AG09309 (cell line): ENCODE measurements at regions not wholly inside any gene's neighbourhood (a gene's known extent, or its start where the extent isn't known, plus 50 kb on each side); places are given as distances from the start of the nearest gene placed in this dataset.
"Not testable (repeated sequence)": the region's sequence is repeated elsewhere in the genome, so short reads cannot be mapped to it uniquely, and the experiment has no call there.

Source experiments
- DNase-seq: peaks from one replicate; pipeline ENCODE4 v3.0.0-alpha.2; 2010; ENCODE audit warnings: low read depth
- H3K4me3 ChIP-seq: 2 replicates; pipeline ENCODE4 v1.5.1; 2011; ENCODE audit warnings: mild to moderate bottlenecking, low read depth, low read length, moderate library complexity; ENCODE audit not compliant: control insufficient read depth
- TF ChIP-seq, protein P1 (sequence below): IDR thresholded peaks from 2 replicates; pipeline ENCODE4 v1.5.1; 2011; ENCODE audit warnings: mild to moderate bottlenecking, low read depth, low read length, inconsistent platforms; ENCODE audit not compliant: insufficient read depth, control insufficient read depth; ENCODE audit errors: missing control alignments

DNA sequence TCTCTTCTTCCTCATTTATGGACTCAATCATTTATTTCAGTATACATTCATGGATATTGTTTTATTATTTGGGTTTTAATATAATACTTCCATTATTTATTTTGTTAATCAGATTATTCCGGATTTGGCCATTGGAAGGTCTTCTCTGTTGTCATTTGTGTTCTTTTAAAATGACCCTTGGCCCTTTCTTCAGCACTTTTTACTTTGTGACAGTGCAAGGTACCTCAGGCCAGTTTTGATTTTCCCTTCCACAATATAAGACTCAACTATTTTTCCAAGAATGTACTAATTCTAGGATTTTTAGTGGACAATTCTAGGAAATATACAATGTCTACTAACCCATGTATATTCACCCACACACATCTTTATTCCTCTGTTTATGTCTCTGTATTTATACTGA is 521.4 kb upstream of the FOXG1 start:
- no peak for DNase-seq
- H3K4me3 ChIP-seq, result no peak overlapping the region
- TF ChIP-seq, protein P1, sequence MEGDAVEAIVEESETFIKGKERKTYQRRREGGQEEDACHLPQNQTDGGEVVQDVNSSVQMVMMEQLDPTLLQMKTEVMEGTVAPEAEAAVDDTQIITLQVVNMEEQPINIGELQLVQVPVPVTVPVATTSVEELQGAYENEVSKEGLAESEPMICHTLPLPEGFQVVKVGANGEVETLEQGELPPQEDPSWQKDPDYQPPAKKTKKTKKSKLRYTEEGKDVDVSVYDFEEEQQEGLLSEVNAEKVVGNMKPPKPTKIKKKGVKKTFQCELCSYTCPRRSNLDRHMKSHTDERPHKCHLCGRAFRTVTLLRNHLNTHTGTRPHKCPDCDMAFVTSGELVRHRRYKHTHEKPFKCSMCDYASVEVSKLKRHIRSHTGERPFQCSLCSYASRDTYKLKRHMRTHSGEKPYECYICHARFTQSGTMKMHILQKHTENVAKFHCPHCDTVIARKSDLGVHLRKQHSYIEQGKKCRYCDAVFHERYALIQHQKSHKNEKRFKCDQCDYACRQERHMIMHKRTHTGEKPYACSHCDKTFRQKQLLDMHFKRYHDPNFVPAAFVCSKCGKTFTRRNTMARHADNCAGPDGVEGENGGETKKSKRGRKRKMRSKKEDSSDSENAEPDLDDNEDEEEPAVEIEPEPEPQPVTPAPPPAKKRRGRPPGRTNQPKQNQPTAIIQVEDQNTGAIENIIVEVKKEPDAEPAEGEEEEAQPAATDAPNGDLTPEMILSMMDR, result no peak

DNA sequence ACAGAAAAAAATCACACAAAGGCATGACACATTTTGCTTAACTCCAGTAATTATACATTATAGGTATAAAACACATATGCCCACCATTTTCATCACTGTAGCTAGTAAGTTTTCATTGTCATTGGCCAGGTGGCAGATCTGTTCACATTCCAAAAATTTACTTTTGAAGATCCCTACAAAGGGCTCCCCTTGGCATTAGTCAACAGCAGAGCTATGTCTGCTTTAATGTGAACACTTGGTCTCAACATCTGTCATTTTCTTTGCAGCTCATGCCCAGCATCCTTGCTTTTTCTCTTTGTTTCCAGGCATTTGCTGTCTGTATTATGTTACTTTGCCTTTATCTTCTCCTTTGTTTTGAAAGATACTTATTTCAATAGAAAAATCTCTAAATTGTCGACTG is 519.1 kb upstream of the FOXG1 start:
- TF ChIP-seq, protein P1, result no peak
- no peak overlapping the region for H3K4me3 ChIP-seq
- no peak for DNase-seq

DNA sequence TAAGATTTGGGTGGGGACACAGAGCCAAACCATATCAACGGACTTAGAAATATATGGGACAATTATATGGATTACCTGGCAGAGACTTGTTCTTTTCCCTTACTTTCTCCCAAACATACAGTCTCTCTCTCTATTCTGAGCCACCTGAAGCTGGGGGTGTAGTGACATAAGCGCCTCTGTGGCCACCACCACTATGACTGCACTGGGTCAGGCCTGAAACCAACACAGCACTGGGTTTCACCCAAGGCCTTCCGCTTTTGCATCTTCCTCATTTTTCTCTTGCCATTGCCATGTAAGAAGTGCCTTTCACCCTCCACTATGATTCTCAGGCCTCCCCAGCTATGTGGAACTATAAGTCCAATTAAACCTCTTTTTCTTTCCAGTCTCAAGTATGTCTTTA is 514.5 kb upstream of the FOXG1 start:
- not testable (repeated sequence) for DNase-seq, H3K4me3 ChIP-seq

GRCh38 chr14:28254768-28255167 is 511.8 kb upstream of the FOXG1 start:
- no peak for DNase-seq
- TF ChIP-seq, protein P1, result no peak

GRCh38 chr14:28264306-28264705 is 502.3 kb upstream of the FOXG1 start:
- TF ChIP-seq, protein P1, result no peak
- no peak for DNase-seq
- H3K4me3 ChIP-seq, result no peak overlapping the region

More at GRCh38 chr14:28254768-28255167, 511.8 kb upstream of the FOXG1 start:
- no peak overlapping the region for H3K4me3 ChIP-seq

GRCh38 chr14:28272270-28272669 is 494.3 kb upstream of the FOXG1 start:
- TF ChIP-seq, protein P1, result no peak
- no peak for DNase-seq
- no peak overlapping the region for H3K4me3 ChIP-seq

DNA sequence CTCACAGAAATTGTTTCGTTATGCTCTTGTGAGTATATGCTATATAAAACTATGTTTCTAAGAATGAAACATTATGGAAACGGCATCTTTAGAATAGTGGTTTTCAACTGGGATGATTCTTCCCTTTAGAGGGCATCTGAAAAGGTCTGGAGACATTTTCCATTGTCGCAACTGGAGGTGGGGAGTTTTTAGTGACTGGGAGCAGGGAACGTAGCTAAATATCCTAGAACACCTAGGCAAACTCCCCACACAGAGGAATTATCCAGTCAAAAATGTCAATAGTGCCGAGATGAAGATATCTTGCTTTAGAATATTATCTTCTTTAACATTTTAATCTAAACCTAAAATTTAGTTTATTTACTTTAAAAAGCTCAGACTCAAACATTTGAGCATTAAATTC is 486.1 kb upstream of the FOXG1 start:
- TF ChIP-seq, protein P1, result no peak
- no peak overlapping the region for H3K4me3 ChIP-seq
- no peak for DNase-seq
